ENCODE measurements at regions not wholly inside any gene's neighbourhood (a gene's known extent, or its start where the extent isn't known, plus 50 kb on each side); places are given as distances from the start of the nearest gene placed in this dataset.

DNA sequence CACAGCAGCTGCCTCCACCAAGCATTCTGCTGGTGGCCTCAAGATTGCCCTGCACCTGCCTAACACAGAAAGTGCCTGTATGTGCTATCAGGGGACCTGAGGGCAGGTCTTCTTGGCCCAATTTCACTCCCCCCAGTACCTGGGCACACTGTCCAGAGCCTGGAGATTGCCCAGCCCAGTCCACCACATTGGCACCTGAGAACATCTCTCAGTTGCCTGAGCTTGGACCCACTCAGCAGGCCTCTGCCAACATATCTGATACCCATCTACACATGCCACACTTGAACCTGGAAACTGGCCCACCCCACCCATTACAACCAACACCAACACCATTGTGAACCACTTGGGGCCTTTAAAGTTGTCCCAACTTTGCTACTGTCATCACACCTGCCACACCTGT, 1523.1 kb upstream of the CDH9 start:
- H3K79me1 ChIP-seq (ENCODE audit: insufficient read depth, low read depth, low read length, poor library complexity, severe bottlenecking): no peaks in the 10 kb centered on the region

More for the DNA sequence above, 1523.1 kb upstream of the CDH9 start:
- H3K27me3 ChIP-seq (ENCODE audit: insufficient read depth, low read length): no peaks in the 10 kb centered on the region
- no peaks in the 10 kb centered on the region for H3K27me3 Mint-ChIP-seq (ENCODE audit: low read depth)
- no peak overlapping the region for H4K91ac ChIP-seq (ENCODE audit: insufficient read length, low read depth, low read length)
- no peak overlapping the region for H3K56ac ChIP-seq (ENCODE audit: insufficient read length, low read depth, low read length)
- no peaks in the 10 kb centered on the region; a peak in 1 of 7 replicates for H3K36me3 Mint-ChIP-seq (ENCODE audit: insufficient read depth in 1 of 3, low read depth in 3 of 3)
- no peak overlapping the region for H4K8ac ChIP-seq (replicated peaks; ENCODE audit: insufficient read length, low read depth, low read length)
- no peak overlapping the region for H2AK5ac ChIP-seq (ENCODE audit: insufficient read length, low read length)
- H2AFZ ChIP-seq (ENCODE audit: low read length): no peak overlapping the region
- H3K23me2 ChIP-seq (ENCODE audit: insufficient read length, low read depth, low read length, poor library complexity, severe bottlenecking): no peaks in the 10 kb centered on the region
- H3K27ac ChIP-seq (ENCODE audit: insufficient read length, low read depth, low read length): no peak overlapping the region
- no peak overlapping the region for H2BK20ac ChIP-seq (ENCODE audit: low read depth, low read length, poor library complexity, severe bottlenecking)
- H3K4me2 ChIP-seq (ENCODE audit: insufficient read depth, insufficient read length, low read length): no peak overlapping the region
- H3K9me3 Mint-ChIP-seq: peaks cover 4 to 6% of the 10 kb centered on the region in 2 experiments; a peak in 4 of 5 replicates
- H2BK12ac ChIP-seq (ENCODE audit: insufficient read length, low read depth, low read length): no peak overlapping the region
- TF ChIP-seq, protein P1, sequence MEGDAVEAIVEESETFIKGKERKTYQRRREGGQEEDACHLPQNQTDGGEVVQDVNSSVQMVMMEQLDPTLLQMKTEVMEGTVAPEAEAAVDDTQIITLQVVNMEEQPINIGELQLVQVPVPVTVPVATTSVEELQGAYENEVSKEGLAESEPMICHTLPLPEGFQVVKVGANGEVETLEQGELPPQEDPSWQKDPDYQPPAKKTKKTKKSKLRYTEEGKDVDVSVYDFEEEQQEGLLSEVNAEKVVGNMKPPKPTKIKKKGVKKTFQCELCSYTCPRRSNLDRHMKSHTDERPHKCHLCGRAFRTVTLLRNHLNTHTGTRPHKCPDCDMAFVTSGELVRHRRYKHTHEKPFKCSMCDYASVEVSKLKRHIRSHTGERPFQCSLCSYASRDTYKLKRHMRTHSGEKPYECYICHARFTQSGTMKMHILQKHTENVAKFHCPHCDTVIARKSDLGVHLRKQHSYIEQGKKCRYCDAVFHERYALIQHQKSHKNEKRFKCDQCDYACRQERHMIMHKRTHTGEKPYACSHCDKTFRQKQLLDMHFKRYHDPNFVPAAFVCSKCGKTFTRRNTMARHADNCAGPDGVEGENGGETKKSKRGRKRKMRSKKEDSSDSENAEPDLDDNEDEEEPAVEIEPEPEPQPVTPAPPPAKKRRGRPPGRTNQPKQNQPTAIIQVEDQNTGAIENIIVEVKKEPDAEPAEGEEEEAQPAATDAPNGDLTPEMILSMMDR (conservative IDR thresholded peaks at IDR 0.05): no peak
- no peak overlapping the region for H3K23ac ChIP-seq (ENCODE audit: insufficient read length, low read depth, low read length)
- H3K4me1 ChIP-seq (ENCODE audit: insufficient read depth, low read length): no peaks in the 10 kb centered on the region
- no peaks in the 10 kb centered on the region for H4K20me1 ChIP-seq (ENCODE audit: control insufficient read depth, insufficient read depth, insufficient read length)
- no peak for DNase-seq
- H2BK120ac ChIP-seq (ENCODE audit: low read depth, low read length, poor library complexity, severe bottlenecking): no peak overlapping the region
- H3K9me3 ChIP-seq (ENCODE audit: control insufficient read depth, low read depth, low read length): no peaks in the 10 kb centered on the region
- H3K9ac ChIP-seq (ENCODE audit: extremely low read depth, insufficient read length, low read length): no peak overlapping the region
- H3K4me3 Mint-ChIP-seq: no peak overlapping the region
- no peaks in the 10 kb centered on the region for H3K4me1 Mint-ChIP-seq
- H3K4ac ChIP-seq (ENCODE audit: low read depth, low read length): no peak overlapping the region
- no peak overlapping the region for H3T11ph ChIP-seq (ENCODE audit: low read length)
- no peak overlapping the region for H3K14ac ChIP-seq (ENCODE audit: insufficient read depth, low read length)
- H3K27ac Mint-ChIP-seq: no peak overlapping the region
- H4K5ac ChIP-seq (ENCODE audit: insufficient read length, low read depth, low read length): no peak overlapping the region
- no peaks in the 10 kb centered on the region for H3K79me2 ChIP-seq (ENCODE audit: insufficient read depth, low read length)
- H2BK15ac ChIP-seq (ENCODE audit: low read depth, low read length): no peak overlapping the region
- H2BK5ac ChIP-seq (ENCODE audit: insufficient read length, low read length): no peak overlapping the region
- H3K18ac ChIP-seq (ENCODE audit: insufficient read length, low read depth, low read length): no peak overlapping the region

Measured in H9 (cell line).